GM23338 (cell line): ENCODE measurements at regions not wholly inside any gene's neighbourhood (a gene's known extent, or its start where the extent isn't known, plus 50 kb on each side); places are given as distances from the start of the nearest gene placed in this dataset.

Experiments used
- ATAC-seq: fragments of 200-7000 bp; cut with Tn5 transposase; 3 replicates; pipeline ENCODE4 v1.9.1; 2020
- DNase-seq: peaks from one replicate; pipeline ENCODE4 v3.0.0-alpha.2; 2015; ENCODE audit warnings: low spot score
- H2AFZ ChIP-seq: fragments of 200-600 bp; sonication (generic); 2 replicates; pipeline ENCODE4 v1.8.0; 2016; ENCODE audit warnings: antibody characterized with exemption, mild to moderate bottlenecking, moderate library complexity
- H3F3A ChIP-seq: fragments of 200-600 bp; sonication (generic); replicated peaks from 2 replicates; pipeline ENCODE4 v1.8.0; 2017; ENCODE audit warnings: antibody characterized with exemption, mixed run types, low read depth
- H3K27ac ChIP-seq: fragments of 200-600 bp; sonication (generic); 2 replicates; pipeline ENCODE4 v1.6.1; 2016; ENCODE audit warnings: low read depth
- H3K27me3 ChIP-seq: fragments of 200-600 bp; sonication (generic); 2 replicates; pipeline ENCODE4 v1.8.0; 2016; ENCODE audit warnings: mild to moderate bottlenecking, mixed run types, moderate library complexity; ENCODE audit not compliant: insufficient read depth
- H3K36me3 ChIP-seq: fragments of 200-600 bp; sonication (generic); 2 replicates; pipeline ENCODE4 v1.8.0; 2016; ENCODE audit warnings: mild to moderate bottlenecking; ENCODE audit not compliant: insufficient read depth
- H3K4me1 ChIP-seq: fragments of 200-600 bp; sonication (generic); 2 replicates; pipeline ENCODE4 v1.8.0; 2016; ENCODE audit warnings: mild to moderate bottlenecking, moderate library complexity; ENCODE audit not compliant: insufficient read depth
- H3K4me2 ChIP-seq: fragments of 200-600 bp; sonication (generic); 2 replicates; pipeline ENCODE4 v1.7.1; 2017; ENCODE audit warnings: mixed run types
- H3K4me3 ChIP-seq: fragments of 200-600 bp; sonication (generic); 2 replicates; pipeline ENCODE4 v1.6.1; 2016; ENCODE audit warnings: mixed run types
- H3K79me2 ChIP-seq: fragments of 200-600 bp; sonication (generic); replicated peaks from 2 replicates; pipeline ENCODE4 v1.8.0; 2017; ENCODE audit warnings: mild to moderate bottlenecking; ENCODE audit not compliant: insufficient read depth
- H3K9me2 ChIP-seq: fragments of 200-600 bp; sonication (generic); 2 replicates; pipeline ENCODE4 v1.8.0; 2017; ENCODE audit not compliant: insufficient read depth
- H4K20me1 ChIP-seq: fragments of 200-600 bp; sonication (generic); replicated peaks from 2 replicates; pipeline ENCODE4 v1.8.0; 2017; ENCODE audit warnings: mild to moderate bottlenecking; ENCODE audit not compliant: insufficient read depth
- H3K27ac Mint-ChIP-seq: 2 replicates; pipeline ENCODE4 v1.8.0; 2020; ENCODE audit warnings: inconsistent platforms, mild to moderate bottlenecking, moderate library complexity, mixed read lengths
- H3K27me3 Mint-ChIP-seq: 3 replicates; pipeline ENCODE4 v1.8.0; 2022; ENCODE audit warnings: low read depth, mild to moderate bottlenecking, moderate library complexity, mixed read lengths, inconsistent platforms; ENCODE audit not compliant: insufficient read depth, poor library complexity
- H3K36me3 Mint-ChIP-seq: 3 replicates; pipeline ENCODE4 v1.8.0; 2021; ENCODE audit warnings: low read depth, mild to moderate bottlenecking, inconsistent platforms, moderate library complexity, mixed read lengths
- H3K4me1 Mint-ChIP-seq: 3 replicates; pipeline ENCODE4 v1.8.0; 2020; ENCODE audit warnings: mild to moderate bottlenecking, inconsistent platforms, mixed read lengths
- H3K4me3 Mint-ChIP-seq: 3 replicates; pipeline ENCODE4 v1.8.0; 2021; ENCODE audit warnings: moderate library complexity, mild to moderate bottlenecking, inconsistent platforms, mixed read lengths
- H3K9me3 Mint-ChIP-seq: 3 replicates; pipeline ENCODE4 v1.8.0; 2020; ENCODE audit warnings: moderate library complexity, mild to moderate bottlenecking, inconsistent platforms, mixed read lengths
- CREB1 ChIP-seq: fragments of 250-450 bp; sonication (Bioruptor Pico); IDR thresholded peaks from 2 replicates; pipeline ENCODE4 v1.5.0; 2020; ENCODE audit warnings: low read depth, mild to moderate bottlenecking, moderate library complexity
- CTCF ChIP-seq, 2 experiments: fragments of 200-600 bp in 1 of 2; sonication (generic) in 1 of 2; conservative IDR thresholded peaks; 2 replicates each; pipeline versions ENCODE4 v1.5.1 to v1.6.1; 2016 to 2017; ENCODE audit warnings: antibody characterized with exemption in 2 of 2, low read depth in 2 of 2, mild to moderate bottlenecking in 2 of 2, moderate library complexity in 1 of 2
- ETS1 ChIP-seq: IDR thresholded peaks from 2 replicates; pipeline ENCODE4 v1.6.1; 2016; ENCODE audit warnings: antibody characterized with exemption
- EZH2 ChIP-seq: fragments of 200-600 bp; sonication (generic); IDR thresholded peaks from one replicate; pipeline ENCODE4 v1.8.0; 2017; ENCODE audit warnings: antibody characterized with exemption, mild to moderate bottlenecking, low read depth; ENCODE audit not compliant: unreplicated experiment
- EZH2phosphoT487 ChIP-seq: fragments of 200-600 bp; sonication (generic); IDR thresholded peaks from one replicate; pipeline ENCODE4 v1.8.1; 2018; ENCODE audit warnings: antibody characterized with exemption; ENCODE audit not compliant: unreplicated experiment
- JUNB ChIP-seq: IDR thresholded peaks from one replicate; pipeline ENCODE4 v1.6.1; 2016; ENCODE audit warnings: antibody characterized with exemption; ENCODE audit not compliant: unreplicated experiment
- NANOG ChIP-seq: IDR thresholded peaks from 2 replicates; pipeline ENCODE4 v1.6.1; 2016; ENCODE audit warnings: antibody characterized with exemption, borderline replicate concordance
- POLR2AphosphoS5 ChIP-seq: IDR thresholded peaks from 2 replicates; pipeline ENCODE4 v1.6.1; 2016; ENCODE audit warnings: antibody characterized with exemption, low read depth
- REST ChIP-seq: IDR thresholded peaks from one replicate; pipeline ENCODE4 v1.6.1; 2018; ENCODE audit warnings: antibody characterized with exemption; ENCODE audit not compliant: unreplicated experiment
- STAT1 ChIP-seq: IDR thresholded peaks from one replicate; pipeline ENCODE4 v1.6.1; 2016; ENCODE audit warnings: antibody characterized with exemption; ENCODE audit not compliant: unreplicated experiment
- ZNF114 ChIP-seq: fragments of 250-450 bp; sonication (Bioruptor Pico); IDR thresholded peaks from 2 replicates; pipeline ENCODE4 v1.5.0; 2020; ENCODE audit warnings: mild to moderate bottlenecking, moderate library complexity
- ZNF331 ChIP-seq: fragments of 250-450 bp; sonication (Bioruptor Pico); IDR thresholded peaks from 2 replicates; pipeline ENCODE4 v1.5.0; 2020; ENCODE audit warnings: low read depth, mild to moderate bottlenecking, moderate library complexity
- ZNF462 ChIP-seq: fragments of 250-450 bp; sonication (Bioruptor Pico); IDR thresholded peaks from 2 replicates; pipeline ENCODE4 v1.5.0; 2020; ENCODE audit warnings: mild to moderate bottlenecking, moderate library complexity

GRCh38 chr7:114229246-114229645, 185.4 kb upstream of the FOXP2 start:
- Histone ChIP-seq H3K9me2 (no peaks in the 10 kb centered on the region), H3K36me3 (no peaks in the 10 kb centered on the region), H3K4me1 (no peaks in the 10 kb centered on the region), H3F3A (no peaks in the 10 kb centered on the region), H3K79me2 (no peaks in the 10 kb centered on the region), H3K4me3 (no peak overlapping the region), H3K27ac (no peak overlapping the region), H3K27me3 (no peaks in the 10 kb centered on the region), H3K4me2 (no peak overlapping the region), H4K20me1 (no peaks in the 10 kb centered on the region), H2AFZ (no peak overlapping the region)
- H3K27ac Mint-ChIP-seq = no peak overlapping the region
- peaks cover 1% of the 10 kb centered on the region for H3K27me3 Mint-ChIP-seq
- ATAC-seq (no peak), DNase-seq (no peak)
- no peaks in the 10 kb centered on the region for H3K9me3 Mint-ChIP-seq
- H3K4me1 Mint-ChIP-seq = no peaks in the 10 kb centered on the region
- H3K4me3 Mint-ChIP-seq = no peak overlapping the region
- H3K36me3 Mint-ChIP-seq = no peaks in the 10 kb centered on the region
- TF ChIP-seq ETS1 = no peak
- no peak for TF ChIP-seq ZNF331 (CRISPR knock-in tag)
- no peak for TF ChIP-seq STAT1
- no peak for TF ChIP-seq CTCF (conservative IDR thresholded peaks at IDR 0.05; ENCODE audit: low read depth in 2 of 2)
- TF ChIP-seq REST = no peak
- TF ChIP-seq ZNF462 (CRISPR knock-in tag) = no peak
- no peak for TF ChIP-seq EZH2phosphoT487
- no peak for TF ChIP-seq NANOG
- no peak for TF ChIP-seq ZNF114 (CRISPR knock-in tag)
- no peak for TF ChIP-seq POLR2AphosphoS5
- TF ChIP-seq EZH2 = no peak
- TF ChIP-seq CREB1 (CRISPR knock-in tag) = no peak
- TF ChIP-seq JUNB = no peak
